Dermis blood vessel endothelial cell (primary cell): ENCODE measurements at regions not wholly inside any gene's neighbourhood (a gene's known extent, or its start where the extent isn't known, plus 50 kb on each side); places are given as distances from the start of the nearest gene placed in this dataset.
"Not testable (repeated sequence)": the region's sequence is repeated elsewhere in the genome, so short reads cannot be mapped to it uniquely, and the experiment has no call there.

Experiments used
- DNase-seq: peaks from one replicate; pipeline ENCODE4 v3.0.0; 2010

- DNase-seq: no peak
Observed at GRCh38 chr1:207243442-207244408, 77.8 kb upstream of the CD55 start.

DNA sequence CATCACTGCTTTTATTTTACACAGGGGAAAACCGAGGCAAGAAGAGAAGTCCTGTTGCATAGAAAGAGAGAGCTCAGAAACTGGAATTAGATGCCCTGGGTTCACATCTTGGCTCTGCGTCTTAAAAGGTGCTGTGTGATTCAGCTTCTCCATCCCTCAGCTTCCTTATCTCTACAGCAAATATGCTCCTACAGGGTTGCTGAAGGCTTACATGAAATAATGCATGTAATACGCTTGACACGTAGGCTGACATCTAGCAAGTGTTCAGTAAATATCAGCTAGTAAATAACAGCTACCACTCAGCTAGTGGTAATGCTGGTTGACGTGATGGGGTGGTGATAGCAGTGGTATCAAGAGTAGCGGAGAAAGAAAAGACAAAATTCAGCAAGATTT, 77.1 kb upstream of the CD55 start:
- DNase-seq: peak; percentile 25

DNA sequence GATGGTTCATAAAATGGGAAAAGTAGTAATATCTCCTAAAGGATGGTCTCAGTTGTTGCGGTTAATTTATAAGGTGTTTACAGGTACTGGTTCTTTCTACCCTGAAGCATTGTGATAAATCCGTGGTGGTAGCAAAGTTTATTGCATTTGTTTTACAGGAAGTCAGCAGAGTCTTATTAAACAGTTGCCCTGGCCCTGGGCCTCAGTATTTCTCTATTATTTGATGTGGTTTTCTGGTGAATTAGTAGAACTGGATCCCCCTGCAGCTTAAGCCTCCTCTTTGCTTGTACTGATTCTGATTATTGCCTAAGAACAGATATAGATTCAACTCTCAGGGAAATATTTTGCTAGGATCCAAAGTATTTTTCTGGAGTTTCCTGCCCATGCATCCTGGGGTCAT, 76.4 kb upstream of the CD55 start:
- DNase-seq: no peak

DNA sequence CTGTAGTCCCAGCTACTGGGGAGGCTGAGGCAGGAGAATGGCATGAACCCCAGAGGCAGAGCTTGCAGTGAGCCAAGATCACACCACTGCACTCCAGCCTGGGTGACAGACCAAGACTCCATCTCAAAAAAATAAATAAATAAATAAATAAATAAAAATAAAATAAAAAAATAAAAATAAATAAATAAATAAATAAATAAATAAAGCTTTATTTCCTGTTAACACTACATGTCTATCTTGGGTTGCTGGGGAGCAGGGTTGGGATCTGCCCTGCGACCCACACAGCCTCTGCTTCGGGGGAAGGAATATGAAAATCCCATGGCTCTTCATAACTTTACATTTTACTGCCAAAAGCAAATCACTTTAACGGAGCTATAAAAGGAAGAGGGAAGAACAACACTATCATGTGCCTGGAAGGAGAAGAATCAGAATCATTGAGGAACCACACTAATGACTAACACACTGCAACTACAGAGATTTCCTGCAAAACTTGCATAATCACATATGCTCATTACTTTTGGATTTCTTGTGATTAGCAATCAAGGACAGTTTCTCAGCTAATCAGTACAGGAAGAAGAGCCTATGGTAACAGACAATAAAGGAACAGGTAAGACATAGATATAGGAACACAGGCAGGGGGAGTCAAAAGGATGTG, 72.8 kb upstream of the CD55 start:
- DNase-seq: peak; percentile 23

- DNase-seq: no peak
Observed at GRCh38 chr1:207250431-207250830, 71.0 kb upstream of the CD55 start.

GRCh38 chr1:207251066-207251465, 70.4 kb upstream of the CD55 start:
- DNase-seq: no peak

DNA sequence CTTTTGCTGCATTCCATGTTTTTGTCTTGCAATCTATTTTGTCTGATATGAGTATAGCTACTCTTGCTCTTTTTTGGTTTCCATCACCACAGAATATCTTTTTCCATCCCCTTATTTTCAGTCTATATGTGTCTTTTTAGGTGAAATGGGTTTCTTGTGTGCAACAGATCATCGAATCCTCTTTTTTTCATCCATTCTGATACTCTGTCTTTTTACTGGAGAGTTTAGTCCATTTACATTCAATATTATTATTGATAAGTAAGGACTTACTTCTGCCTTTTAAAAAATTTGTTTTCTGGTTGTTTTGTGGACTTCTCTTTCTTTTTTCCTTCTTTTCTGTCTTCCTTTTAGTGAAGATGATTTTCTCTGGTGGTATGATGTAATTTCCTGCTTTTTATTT, 64.6 kb upstream of the CD55 start:
- no peak for DNase-seq

DNA sequence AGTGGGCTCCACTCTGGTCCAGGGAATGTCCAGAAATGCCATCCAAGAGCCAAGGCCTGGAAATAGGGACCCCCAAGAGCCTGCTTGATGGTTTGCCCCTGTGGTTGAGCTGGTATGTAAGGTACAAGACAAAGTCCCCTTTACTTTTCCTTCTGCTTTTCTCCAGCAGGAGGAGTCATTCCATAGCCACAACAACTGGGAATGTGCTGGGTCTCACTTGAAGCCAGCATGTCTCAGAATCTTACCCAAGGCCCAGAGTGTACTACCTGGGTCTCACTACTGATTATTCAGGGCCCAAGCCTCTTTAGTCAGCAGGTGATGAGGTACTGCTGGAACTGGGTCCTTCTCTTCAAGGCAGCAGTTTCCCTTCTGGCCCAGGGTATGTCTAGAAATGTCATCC, 62.1 kb upstream of the CD55 start:
- peak; percentile 83 for DNase-seq

DNA sequence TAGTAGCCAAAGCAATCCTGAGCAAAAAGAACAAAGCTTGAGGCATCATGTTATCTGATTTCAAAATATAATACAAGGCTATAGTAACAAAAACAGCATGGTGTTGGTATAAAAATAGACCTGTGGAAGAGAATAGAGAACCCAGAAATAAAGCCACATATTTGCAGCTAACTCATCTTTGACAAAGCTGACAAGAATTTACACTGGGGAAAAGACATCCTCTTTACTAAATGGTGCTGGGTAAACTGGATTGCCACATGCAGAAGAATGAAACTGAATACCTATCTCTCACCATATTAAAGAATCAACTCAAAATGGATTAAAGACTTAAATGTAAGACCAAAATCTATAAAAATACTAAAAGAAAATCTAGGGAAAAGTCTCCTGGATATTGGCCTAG, 59.5 kb upstream of the CD55 start:
- no peak for DNase-seq

GRCh38 chr1:207262891-207263290, 58.6 kb upstream of the CD55 start:
- DNase-seq: not testable (repeated sequence)

GRCh38 chr1:207264663-207265252, 56.7 kb upstream of the CD55 start:
- no peak for DNase-seq

- DNase-seq: no peak
Observed at GRCh38 chr1:207268337-207268736, 53.1 kb upstream of the CD55 start.

- no peak for DNase-seq
Observed at GRCh38 chr1:207268753-207269511, 52.5 kb upstream of the CD55 start.
